ENCODE measurements at regions not wholly inside any gene's neighbourhood (a gene's known extent, or its start where the extent isn't known, plus 50 kb on each side); places are given as distances from the start of the nearest gene placed in this dataset.
A peak's percentile ranks its signal among the peaks of the same experiment; 100 is the strongest.
"Not testable (repeated sequence)": the region's sequence is repeated elsewhere in the genome, so short reads cannot be mapped to it uniquely, and the experiment has no call there.

- peak; percentile 26 for DNase-seq
These were observed 1111.8 kb downstream of the TAF11L14 start for GRCh38 chr5:18745988-18746615.

GRCh38 chr5:18749763-18750162, 1115.5 kb downstream of the TAF11L14 start:
- no peak for DNase-seq

- no peak for DNase-seq
These were observed 1118.1 kb downstream of the TAF11L14 start for GRCh38 chr5:18752317-18752716.

- DNase-seq: no peak
These were observed 1119.9 kb downstream of the TAF11L14 start for GRCh38 chr5:18754201-18754600.

GRCh38 chr5:18761801-18762200, 1127.5 kb downstream of the TAF11L14 start:
- DNase-seq: no peak

GRCh38 chr5:18764161-18764560, 1129.9 kb downstream of the TAF11L14 start:
- DNase-seq: no peak

- no peak for DNase-seq
These were observed 1131.0 kb downstream of the TAF11L14 start for GRCh38 chr5:18765304-18765703.

- DNase-seq: no peak
These were observed 1136.9 kb downstream of the TAF11L14 start for GRCh38 chr5:18771097-18771610.

GRCh38 chr5:18772475-18772874, 1138.2 kb downstream of the TAF11L14 start:
- DNase-seq: no peak

- no peak for DNase-seq
These were observed 1144.0 kb downstream of the TAF11L14 start for GRCh38 chr5:18778225-18778624.

GRCh38 chr5:18789218-18789998, 1155.1 kb downstream of the TAF11L14 start:
- no peak for DNase-seq

GRCh38 chr5:18792145-18792544, 1157.9 kb downstream of the TAF11L14 start:
- DNase-seq: no peak

GRCh38 chr5:18797222-18797621, 1163.0 kb downstream of the TAF11L14 start:
- DNase-seq: no peak

- no peak for DNase-seq
These were observed 1163.8 kb downstream of the TAF11L14 start for GRCh38 chr5:18798058-18798457.

GRCh38 chr5:18799482-18800128, 1165.3 kb downstream of the TAF11L14 start:
- DNase-seq: no peak

- DNase-seq: no peak
These were observed 1166.2 kb downstream of the TAF11L14 start for GRCh38 chr5:18800293-18801025.

GRCh38 chr5:18801413-18801812, 1167.2 kb downstream of the TAF11L14 start:
- not testable (repeated sequence) for DNase-seq

GRCh38 chr5:18802336-18802735, 1168.1 kb downstream of the TAF11L14 start:
- no peak for DNase-seq

GRCh38 chr5:18805376-18805775, 1171.1 kb downstream of the TAF11L14 start:
- DNase-seq: no peak

- no peak for DNase-seq
These were observed 1173.2 kb downstream of the TAF11L14 start for GRCh38 chr5:18807256-18808149.

- peak; percentile 50 for DNase-seq
These were observed 1176.3 kb downstream of the CDH18 start for GRCh38 chr5:18811661-18812060.

- DNase-seq: no peak
These were observed 1159.6 kb downstream of the CDH18 start for GRCh38 chr5:18828351-18828750.
